GM19452 (cell line): ENCODE measurements at regions not wholly inside any gene's neighbourhood (a gene's known extent, or its start where the extent isn't known, plus 50 kb on each side); places are given as distances from the start of the nearest gene placed in this dataset.

Source experiments
- ATAC-seq: cut with Tn5 transposase; IDR thresholded peaks from one replicate; pipeline ENCODE4 v1.9.1; 2021; ENCODE audit not compliant: unreplicated experiment

DNA sequence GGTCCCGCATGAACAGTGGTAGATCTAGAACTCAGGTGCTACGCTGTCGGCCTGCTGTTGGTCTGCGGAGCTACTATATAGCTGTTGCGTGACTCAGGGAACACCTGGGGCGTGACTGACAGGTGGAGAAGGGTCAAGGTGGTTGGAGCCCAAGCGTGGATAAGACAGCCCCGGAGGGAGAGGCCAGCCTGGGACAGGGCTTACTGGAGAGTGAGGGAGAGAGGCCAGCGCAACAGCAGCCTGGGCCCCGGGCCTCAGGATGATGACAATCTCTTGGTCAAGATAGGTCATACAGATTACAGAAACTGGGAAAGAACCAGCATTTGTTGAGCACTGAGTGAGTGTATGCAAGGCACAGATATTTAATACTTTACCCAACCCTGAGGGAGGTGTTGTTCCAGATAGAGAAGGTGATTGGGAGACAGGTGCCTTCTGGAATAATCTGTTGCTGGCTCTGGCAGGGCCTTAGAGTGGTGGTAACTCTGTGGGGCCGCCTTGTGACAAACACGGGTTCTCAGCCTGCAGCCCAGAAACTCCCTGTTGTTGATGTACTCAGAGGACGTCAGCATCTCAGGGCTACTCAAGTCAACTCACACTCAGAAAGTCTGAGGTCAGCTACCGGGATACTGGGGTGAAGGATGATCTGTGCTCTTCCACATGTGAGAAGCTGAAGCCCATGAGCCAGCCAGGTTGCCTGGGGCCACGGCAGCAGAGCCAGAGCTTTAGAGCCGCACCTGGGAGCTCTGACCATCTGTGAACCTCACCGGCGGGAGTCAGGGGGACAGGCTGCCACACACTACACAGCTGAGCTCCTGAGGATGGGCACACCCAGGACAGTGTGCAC lies 265.4 kb upstream of the HES1 start:
- no peak for ATAC-seq

DNA sequence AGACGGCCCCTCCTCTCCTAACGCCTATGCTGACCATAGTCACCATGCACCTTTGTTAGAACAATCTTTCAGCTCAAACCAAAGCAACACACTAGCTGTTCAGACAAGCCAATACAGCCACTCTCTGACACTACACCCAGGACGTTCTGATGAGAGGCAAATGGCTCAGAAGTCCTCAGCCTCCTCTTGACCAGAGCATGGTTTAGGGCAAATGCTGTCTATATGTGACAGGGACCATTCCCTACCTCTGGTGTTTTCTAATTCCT lies 264.8 kb upstream of the HES1 start:
- ATAC-seq = no peak

DNA sequence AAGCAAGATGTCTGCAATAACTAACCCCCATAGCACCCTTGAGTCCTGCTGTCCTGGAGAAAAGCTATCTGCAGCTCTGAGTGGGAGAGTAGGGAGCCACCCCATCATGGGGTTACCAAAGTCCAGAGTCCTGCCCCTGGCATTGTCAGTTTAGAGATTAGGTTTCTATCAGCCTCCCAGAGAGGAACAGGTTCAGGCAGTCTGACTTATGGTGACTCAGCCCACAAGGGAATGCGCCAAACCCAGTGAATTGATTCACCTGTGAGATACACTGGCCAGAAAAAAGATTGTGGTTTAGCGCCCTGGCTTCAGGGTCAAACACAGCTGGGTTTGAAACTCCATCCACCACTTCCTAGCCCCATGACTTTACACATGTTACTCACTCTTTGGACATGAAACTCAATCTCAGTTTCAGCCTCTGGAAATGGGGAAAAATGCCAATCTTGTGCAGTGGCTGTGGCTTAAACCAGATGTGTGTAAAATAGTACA lies 263.6 kb upstream of the HES1 start:
- peak; percentile 81 for ATAC-seq

DNA sequence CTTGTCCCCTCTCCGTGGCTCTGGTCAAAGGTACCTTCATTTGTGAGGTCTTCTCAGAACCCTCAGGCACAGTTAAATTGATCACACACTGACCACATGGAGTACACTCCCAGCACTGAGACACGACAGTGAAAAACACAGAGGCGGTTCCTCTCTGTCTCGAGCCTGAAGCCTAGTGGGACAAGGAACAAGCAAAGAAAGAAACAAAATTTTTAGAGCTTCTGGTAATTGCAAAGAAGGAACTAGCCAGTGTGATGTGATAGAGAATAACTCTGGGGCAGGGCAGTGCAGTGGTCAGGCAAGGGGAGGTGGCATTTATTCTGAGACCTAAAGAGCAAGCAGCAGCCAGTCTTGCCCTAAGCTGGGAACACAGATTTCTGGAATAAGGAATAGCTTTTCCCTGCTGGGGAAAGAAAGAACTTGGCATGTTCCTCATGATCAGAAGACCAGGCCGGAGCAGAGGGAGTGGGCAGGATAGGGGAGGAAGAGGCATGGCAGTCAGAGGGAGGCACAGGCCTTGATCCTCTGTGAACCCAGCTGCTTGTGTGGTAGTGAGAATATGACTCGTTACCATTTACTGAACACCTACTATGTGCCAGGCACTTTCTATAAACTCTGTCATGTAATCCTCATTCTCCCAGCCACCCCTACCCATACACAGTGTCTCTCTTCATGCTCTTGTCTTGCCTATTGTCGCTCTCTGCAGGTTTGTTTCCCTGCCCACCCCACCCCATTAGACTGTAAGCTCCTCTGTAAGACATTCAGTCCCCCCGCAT lies 262.3 kb upstream of the HES1 start:
- ATAC-seq = no peak

DNA sequence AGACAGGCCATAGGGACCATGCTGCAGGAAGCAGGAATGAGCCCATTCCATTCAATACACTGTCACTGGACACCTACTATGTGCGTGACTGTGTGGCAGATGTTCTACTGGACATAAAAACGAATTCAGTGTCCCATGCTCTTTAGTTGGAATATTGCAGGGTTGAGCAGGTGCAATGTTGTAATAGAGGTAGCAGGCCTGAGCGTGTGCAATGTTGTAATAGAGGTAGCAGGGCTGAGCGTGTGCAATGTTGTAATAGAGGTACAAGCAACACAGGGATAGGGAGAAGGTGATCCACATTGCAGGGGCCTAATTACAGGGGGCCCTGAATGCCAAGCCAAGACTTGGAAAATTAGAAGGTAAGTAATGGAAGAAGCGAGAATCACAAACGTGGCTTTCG lies 261.4 kb upstream of the HES1 start:
- ATAC-seq = no peak

DNA sequence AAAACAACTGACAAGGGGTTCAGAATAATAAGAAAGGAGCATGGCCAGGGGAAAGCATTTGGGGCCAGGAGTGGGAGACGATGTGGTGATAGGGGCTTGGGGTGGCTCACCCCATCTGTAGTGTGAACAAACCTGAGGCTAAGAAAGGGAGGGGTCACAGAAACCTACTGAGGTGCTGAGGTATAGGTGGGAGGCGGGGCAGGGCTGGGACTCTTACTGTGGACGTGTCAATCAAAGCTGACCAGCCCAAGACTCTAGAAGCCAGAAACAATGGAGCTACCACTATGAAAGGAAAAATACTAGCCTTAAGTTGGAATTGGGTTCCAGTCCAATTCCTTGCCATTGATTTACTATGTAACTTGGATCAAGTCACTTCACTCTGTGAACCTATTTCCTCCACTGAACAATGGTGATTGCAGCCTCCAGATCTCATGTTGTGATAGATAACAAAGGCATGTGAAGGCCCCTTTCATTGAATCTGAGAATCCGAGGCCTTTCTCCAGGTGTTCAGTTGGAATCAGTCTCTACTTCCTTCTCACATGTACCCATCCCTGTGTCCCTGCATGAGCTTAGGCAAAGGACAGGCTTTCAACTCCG lies 260.9 kb upstream of the HES1 start:
- ATAC-seq = no peak

DNA sequence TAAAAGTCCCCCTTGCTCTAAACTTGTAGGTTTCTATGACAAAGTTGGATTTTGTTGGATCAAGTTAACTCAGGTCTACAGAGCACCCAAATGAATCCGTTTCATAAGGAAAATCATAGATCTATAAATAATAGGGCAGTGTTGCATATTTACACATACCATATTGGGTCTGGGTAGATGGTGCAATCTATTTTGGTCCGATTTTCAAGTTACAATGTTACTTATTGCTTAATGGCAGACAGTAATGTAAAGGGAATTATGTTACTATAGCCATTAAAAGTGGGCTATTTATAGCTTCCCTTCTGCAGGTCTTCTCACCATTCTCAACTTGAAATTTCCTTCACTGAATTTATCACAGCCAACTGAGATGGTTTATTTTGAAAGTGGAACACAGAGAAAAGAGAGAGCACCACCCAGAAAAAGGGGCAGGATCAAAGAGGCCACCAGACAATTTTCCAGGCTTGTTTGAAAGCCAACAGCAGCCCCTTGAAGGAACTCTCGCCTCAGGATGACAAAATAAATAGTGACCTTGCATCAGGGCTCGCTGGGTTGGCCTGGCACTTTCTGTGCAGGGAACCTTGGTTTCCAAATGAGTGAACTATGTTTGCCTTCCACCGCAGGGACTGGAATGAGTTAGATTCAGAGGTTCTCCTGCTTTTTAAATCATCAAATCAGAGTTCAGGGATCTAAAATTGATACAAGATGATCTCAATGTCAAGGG lies 260.2 kb upstream of the HES1 start:
- no peak for ATAC-seq

DNA sequence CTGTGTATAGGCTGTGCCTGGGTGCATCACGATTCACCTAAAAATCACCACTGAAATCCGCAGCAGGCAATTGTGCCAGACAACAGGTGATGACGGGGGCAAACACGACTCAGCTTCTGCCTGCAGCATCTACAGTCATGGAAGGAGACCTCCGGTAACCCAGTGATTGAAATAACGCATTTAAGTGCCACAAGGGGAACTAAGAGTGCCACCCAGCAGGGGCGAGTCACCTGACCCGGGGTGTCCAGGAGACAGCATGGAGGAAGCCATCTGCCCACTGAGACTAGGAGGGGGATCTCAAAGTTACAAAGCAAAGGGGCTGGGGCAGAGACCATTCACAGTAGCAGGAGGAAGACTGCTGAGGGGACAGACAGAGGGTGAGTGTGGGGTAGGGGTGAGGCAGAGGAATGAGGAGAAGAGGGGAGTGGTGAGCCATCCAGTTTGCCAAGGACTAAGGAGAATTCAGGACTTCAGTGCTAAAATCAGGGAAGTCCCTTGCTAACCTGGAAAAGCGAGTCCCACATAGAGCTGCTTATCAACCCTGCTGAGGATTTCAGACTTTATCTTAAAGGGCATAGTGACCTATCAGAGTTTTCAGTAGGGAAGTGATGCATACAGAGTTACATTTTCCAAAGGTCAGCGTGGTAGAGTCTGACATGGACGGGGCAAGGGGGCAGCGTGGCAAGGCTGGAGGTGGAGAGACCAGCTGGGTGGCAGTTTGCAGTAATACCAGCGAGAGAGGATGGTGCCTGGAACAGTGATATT lies 256.7 kb upstream of the HES1 start:
- ATAC-seq = no peak

DNA sequence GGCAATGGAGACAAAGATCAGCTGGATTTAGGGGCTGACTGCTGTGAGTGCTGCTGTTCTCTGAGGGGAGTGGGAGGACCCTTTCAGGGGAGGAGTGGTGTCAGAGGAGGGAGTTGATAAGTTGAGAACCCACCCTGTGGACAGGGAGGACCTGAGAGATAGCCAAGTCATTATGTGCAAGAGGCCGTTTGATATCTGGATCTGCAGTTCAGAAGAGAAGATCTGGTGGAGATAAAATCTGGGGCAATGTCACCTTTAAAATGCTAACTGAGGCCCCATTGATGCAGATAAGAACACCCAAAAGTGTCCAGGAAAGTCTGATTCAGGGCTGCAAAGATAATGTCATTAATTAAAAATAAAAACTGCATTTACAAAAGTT lies 256.1 kb upstream of the HES1 start:
- no peak for ATAC-seq

DNA sequence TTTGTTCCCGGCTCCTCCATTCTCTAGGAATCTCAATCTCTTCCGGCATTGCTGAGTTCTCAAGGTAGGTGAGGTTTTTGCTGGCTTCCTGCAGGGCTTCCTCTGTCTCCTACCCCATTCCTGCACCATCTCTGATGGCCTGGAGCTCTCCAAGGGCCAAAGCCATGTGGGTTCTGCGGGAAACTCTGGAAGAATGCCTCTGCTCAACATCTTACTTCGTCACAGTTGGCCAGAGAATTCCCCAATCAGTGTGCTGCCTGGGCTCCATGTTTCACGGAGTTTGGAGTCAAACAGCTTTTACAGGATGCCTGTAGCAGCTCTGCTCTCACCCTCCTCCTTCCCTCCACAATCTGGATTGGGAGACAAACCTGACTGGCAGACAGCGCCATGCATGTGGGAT lies 253.9 kb upstream of the HES1 start:
- no peak for ATAC-seq

DNA sequence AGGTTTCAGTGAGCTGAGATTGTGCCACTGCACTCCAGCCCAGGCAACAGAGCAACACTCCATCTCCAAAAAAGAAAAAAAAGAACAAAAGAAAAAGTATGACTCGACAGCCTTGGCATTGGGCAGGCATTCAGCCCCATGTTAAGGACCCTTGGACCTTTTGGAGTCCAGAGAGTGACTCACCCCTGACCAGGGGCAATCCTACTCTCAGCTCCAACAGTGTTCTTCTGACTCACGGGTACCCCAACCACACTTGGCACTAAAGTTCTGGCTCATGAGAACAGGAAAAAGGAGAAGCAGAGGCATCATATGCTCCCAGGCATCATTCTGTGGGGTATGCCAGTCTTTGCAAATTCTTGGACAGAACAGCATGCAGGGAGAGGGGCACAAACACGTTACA lies 252.4 kb upstream of the HES1 start:
- no peak for ATAC-seq

DNA sequence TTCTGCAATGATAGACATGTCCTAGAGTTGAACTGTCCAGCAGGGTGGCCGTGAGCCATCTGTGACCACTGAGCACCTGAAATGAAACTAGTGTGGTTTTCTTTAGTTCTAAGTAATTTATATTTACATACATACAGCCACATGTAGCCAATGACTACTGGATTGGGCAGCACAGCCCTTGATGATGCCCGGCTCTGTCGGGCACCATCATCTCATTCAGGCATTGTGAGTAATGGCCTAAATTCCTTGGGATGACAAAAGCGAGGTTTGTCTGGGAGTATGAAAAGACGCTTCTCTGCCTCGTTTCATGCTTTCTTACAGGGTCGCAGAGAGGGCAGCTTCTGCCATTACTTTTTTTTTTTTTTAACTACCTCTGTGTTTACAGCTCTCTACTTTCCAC lies 251.9 kb upstream of the HES1 start:
- no peak for ATAC-seq

DNA sequence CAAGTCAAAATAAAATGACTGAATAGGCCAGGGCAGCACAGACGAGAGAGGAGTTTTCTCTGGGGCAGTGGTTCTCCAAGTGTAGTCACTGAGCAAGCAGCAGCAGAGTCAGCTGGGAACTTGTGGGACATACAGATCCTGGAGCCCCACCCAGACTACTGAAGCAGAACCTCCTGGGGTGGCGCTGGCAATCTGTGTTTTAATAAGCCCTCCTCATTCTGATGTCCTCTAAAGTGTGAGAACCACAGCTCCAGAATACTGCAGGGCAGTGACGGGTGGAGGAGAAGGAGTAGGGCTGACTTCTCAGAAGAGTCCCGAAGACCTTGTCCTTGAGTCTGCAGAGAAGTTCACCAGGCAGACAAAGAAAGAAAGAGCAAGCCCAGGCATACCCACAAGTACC lies 251.3 kb upstream of the HES1 start:
- no peak for ATAC-seq

DNA sequence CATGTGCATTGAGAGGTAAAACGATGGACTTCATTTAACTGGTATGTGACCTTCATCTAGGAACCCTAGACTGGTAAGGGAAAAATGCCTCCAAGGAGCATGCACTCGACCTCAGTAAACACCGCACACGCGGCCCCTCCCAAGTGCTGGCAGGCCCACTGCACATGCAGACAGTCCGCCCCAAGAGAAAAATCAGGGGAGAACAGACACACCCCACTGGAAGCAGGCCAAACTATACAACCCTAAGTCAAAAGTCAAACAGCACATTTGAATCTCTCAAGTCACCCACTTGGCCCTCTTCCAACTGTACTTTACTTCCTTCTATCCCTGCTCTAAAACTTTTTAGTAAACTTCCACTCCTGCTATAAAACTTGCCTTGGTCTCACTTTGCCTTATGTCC lies 250.1 kb upstream of the HES1 start:
- ATAC-seq = no peak

DNA sequence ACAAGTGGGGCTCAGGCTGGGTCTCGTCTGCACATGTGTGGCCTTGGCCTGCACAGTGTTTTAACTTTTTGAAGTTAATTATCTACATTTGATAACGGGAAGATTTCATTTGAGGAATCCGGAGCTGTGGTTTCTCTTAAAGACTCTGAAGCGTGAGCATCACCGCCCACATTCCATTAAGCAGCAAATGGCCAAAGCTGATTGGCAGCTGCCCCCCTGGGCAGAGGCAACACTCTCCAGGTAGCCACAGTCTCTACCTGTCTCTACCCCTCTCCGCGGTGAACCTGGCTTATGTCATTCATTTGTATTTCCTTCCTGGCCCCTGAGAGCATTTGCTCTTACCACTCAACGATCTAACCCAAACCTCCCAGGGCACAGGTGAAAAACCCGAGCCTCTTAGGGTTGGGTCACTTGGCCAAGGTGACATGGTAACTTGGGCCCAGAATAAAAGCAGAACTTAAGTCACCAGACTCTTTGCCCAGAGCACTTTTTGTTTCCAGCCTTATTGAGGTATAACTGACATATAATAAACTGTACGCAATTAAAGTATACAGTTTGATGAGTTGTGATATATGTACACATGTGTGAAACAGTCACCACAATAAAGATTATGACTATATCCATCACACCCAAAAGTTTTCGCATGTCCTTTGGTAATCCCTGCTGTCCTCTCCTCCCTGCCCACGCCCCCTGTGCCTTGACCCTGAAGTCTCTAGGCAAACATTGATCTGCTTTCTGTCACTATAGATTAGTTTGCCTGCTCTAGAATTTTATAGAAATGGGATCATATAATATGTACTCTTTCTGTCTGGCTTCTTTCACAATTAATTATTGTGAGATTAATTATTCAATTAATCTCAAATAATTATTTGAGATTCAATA lies 245.7 kb upstream of the HES1 start:
- no peak for ATAC-seq

DNA sequence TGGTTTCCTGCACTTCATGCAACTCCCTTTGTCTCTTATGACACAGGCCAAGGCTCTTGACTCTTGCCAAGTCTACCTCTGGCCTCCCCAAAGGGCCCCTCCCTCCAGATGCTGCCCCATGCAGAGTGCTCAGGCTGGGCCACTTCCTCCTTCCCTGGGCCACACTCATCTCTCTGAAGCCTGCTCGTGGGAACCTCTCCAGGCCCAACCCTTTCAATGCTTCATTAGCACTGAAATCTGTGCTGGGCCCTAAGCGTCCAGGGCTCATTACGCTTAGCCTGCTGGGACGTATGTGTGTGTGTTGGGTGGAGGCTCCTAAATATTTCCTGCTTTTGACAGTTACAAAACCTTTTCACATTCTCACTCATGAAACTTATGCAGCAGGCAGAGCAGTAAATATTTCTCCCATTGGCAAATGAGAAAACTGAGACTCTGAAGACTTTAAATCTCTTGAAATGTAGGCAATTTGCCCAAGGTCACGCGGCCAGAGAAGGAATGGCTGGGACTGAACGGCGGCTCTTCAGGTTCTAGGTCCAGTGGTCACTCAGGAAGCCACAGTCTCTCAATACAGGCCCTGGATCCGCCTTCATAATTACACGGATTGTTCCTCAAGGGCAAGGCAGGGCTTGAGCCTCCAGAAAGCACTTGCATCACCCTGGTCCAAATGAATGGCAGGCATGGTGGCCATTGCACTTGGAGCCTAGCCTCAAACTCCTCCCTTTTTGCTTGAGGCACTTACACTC lies 241.7 kb upstream of the HES1 start:
- no peak for ATAC-seq

DNA sequence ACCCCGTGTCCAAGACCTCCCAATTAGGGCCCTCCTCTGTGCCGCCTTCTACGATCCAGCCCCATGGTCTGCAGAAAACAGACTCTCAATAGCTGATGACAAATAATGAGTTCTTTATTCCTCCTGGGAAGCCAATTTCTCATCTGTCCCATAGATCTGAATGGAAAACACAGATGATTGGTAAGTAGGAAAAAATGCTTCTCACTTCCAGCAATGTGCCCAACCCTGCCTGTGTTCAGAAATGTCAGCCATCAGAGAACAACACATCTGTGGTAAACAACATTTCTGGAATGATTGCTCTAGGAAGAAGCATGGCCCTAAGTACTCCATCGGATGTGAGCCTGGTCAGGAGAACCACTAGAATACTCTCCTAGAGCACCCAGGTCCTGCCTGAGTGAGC lies 240.5 kb upstream of the HES1 start:
- ATAC-seq = no peak

DNA sequence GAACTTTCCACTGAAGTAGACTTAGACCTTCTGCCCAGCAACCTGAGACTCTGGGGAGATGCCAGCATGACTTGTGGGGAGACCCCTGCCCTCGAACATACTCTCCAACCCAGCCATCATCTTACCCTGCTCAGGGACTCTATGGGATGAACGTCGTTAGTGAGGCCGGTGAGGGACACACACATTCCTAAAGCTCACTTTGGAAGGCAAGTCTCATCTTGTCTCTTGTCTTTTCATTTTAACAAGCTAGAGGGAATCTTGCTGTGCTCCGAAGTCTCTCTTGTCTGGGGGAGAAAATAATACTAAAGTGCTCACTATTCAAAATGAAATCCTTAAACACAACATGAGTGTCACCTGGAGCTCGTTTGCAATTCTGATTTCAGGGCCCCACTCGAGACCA lies 239.5 kb upstream of the HES1 start:
- ATAC-seq = no peak

DNA sequence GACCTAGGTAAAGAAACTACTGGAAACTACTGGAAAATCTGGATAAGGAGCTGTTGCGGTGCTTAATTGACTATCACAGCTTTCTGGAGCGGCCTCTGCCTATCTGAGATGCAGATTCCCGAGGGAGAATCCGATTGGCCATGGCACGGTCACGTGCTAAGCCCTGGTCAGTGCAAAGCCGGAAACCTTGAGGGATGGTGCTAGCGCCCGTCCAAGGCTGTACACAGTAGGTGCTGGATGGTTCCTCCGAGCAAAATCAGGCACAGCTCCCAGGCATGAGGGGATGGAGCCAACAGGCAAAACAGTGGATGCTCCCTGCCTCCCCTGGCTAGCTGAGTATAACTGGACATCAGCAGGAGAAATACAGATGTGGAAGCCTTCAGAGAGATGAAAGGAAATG lies 238.7 kb upstream of the HES1 start:
- ATAC-seq = no peak
